Kidney epithelial cell (primary cell): ENCODE measurements at regions not wholly inside any gene's neighbourhood (a gene's known extent, or its start where the extent isn't known, plus 50 kb on each side); places are given as distances from the start of the nearest gene placed in this dataset.

Experiments
- DNase-seq: peaks from one replicate; pipeline ENCODE4 v3.0.0-alpha.2; 2010; ENCODE audit warnings: low read depth
- H3K27me3 ChIP-seq: 2 replicates; pipeline ENCODE4 v1.6.0; 2011; ENCODE audit warnings: low read length; ENCODE audit not compliant: control insufficient read depth, insufficient read depth
- H3K36me3 ChIP-seq: 2 replicates; pipeline ENCODE4 v1.5.1; 2011; ENCODE audit warnings: low read length; ENCODE audit not compliant: control insufficient read depth, insufficient read depth
- H3K4me3 ChIP-seq: 2 replicates; pipeline ENCODE4 v1.5.1; 2011; ENCODE audit warnings: low read depth, mild to moderate bottlenecking, control low read depth, low read length
- CTCF ChIP-seq: IDR thresholded peaks from 2 replicates; pipeline ENCODE4 v1.5.1; 2011; ENCODE audit warnings: mild to moderate bottlenecking, moderate library complexity, low read length, control low read depth, inconsistent platforms; ENCODE audit not compliant: insufficient read depth, poor library complexity, severe bottlenecking

- no peaks in the 10 kb centered on the region for H3K36me3 ChIP-seq
- no peak overlapping the region for H3K4me3 ChIP-seq
- no peak for TF ChIP-seq CTCF
- H3K27me3 ChIP-seq, result no peaks in the 10 kb centered on the region
- DNase-seq, result no peak
Measured at GRCh38 chr20:6886065-6886729, 118.7 kb downstream of the BMP2 start.

GRCh38 chr20:6887966-6888365, 120.5 kb downstream of the BMP2 start:
- no peak for TF ChIP-seq CTCF
- H3K27me3 ChIP-seq, result no peaks in the 10 kb centered on the region
- DNase-seq, result no peak

GRCh38 chr20:6888736-6889395, 121.4 kb downstream of the BMP2 start:
- no peaks in the 10 kb centered on the region for H3K36me3 ChIP-seq
- H3K4me3 ChIP-seq, result no peak overlapping the region
- no peak for TF ChIP-seq CTCF
- DNase-seq, result no peak
- H3K27me3 ChIP-seq, result no peaks in the 10 kb centered on the region

More at GRCh38 chr20:6887966-6888365, 120.5 kb downstream of the BMP2 start:
- Histone ChIP-seq H3K36me3 (no peaks in the 10 kb centered on the region), H3K4me3 (no peak overlapping the region)

- Histone ChIP-seq H3K27me3 (no peaks in the 10 kb centered on the region), H3K36me3 (no peaks in the 10 kb centered on the region), H3K4me3 (no peak overlapping the region)
- TF ChIP-seq CTCF, result no peak
- DNase-seq, result no peak
Measured at GRCh38 chr20:6892724-6893123, 125.2 kb downstream of the BMP2 start.

DNA sequence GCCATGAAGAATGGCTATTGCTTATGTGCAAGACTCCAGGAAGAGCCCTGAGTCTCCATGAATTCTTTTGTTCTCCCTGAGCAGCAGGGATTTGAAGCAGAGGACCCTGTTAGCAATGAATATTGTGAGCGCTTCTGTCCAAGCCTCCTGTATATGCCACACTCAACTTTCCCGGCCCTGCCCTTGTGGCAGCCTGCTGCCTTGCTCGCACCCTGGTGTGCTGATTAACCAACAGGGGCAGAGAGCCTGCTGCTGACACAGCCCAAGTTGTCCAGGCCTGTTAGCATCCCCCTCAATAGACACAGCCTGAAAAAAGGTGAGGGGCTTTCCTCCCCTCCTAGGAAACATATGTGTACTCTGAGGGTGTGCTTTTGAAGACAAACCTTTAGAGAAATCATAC, 131.4 kb downstream of the BMP2 start:
- TF ChIP-seq CTCF, result no peak
- Histone ChIP-seq H3K36me3 (no peaks in the 10 kb centered on the region), H3K27me3 (no peaks in the 10 kb centered on the region), H3K4me3 (no peak overlapping the region)
- DNase-seq, result no peak

DNA sequence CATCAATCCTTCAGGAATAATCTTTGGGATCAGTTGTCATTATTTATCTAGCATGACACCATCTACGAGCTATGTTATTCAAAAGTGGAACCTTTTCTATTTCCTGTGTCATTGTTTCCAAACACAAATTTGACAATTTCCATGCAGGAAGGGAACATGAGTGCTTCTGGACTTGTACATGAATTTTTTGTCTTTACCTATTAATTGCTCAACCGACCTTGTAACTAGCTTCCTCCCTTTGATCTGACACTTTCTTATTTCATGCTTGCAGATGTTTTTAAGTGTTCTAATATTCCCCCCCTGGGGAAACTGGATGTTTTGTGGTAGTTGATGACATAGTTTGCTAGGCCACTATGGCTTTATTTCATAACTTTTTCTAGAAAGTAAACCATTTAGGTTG, 139.4 kb downstream of the BMP2 start:
- TF ChIP-seq CTCF, result no peak
- no peaks in the 10 kb centered on the region for H3K27me3 ChIP-seq
- no peak for DNase-seq
- no peak overlapping the region for H3K4me3 ChIP-seq
- no peaks in the 10 kb centered on the region for H3K36me3 ChIP-seq
